Activated CD4-positive, CD25-positive, alpha-beta regulatory T cell (primary cell): ENCODE measurements at regions not wholly inside any gene's neighbourhood (a gene's known extent, or its start where the extent isn't known, plus 50 kb on each side); places are given as distances from the start of the nearest gene placed in this dataset.

ENCODE experiments used
- DNase-seq, 4 experiments: peaks; one replicate each; lab custom pipeline; 2025; lab: John Stamatoyannopoulos, UW

- DNase-seq: no peak
Measured at GRCh38 chr10:4775808-4776207, 50.2 kb upstream of the AKR1E2 start.

- DNase-seq: no peak
Measured at GRCh38 chr10:4772202-4772570, 53.8 kb upstream of the AKR1E2 start.

DNA sequence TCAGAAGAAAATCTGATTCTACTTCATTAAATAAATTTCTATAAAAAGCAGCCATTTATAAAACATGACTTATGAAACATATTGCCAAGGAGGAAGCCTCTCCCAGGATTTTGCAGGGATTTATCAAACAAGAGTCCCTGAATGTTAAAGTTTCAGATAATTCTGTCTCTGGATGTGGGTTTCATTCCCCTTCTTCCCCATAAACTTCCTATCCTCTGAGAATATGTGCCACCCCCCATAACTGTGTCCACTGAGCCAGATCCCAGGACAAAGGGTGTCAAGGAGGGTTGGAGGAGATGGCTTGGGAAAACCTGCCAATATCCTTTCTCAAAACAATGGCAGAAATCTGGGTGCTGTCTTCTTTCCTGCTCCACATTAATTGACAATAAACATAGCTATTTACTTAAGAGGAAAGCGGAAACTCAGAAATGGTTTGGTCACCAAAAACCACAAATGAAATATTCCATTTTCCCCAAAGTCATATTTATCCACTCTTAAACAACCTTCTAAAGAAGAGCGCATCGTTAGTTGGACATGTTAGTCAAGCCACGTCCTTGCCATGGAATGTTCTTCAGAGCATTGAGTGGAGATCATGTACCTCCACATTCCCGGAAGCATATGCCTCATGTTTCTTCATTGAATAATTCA is 54.3 kb upstream of the AKR1E2 start:
- DNase-seq: no peak

GRCh38 chr10:4770801-4771553 is 55.0 kb upstream of the AKR1E2 start:
- no peak for DNase-seq

GRCh38 chr10:4768416-4768815 is 57.6 kb upstream of the AKR1E2 start:
- no peak for DNase-seq

DNA sequence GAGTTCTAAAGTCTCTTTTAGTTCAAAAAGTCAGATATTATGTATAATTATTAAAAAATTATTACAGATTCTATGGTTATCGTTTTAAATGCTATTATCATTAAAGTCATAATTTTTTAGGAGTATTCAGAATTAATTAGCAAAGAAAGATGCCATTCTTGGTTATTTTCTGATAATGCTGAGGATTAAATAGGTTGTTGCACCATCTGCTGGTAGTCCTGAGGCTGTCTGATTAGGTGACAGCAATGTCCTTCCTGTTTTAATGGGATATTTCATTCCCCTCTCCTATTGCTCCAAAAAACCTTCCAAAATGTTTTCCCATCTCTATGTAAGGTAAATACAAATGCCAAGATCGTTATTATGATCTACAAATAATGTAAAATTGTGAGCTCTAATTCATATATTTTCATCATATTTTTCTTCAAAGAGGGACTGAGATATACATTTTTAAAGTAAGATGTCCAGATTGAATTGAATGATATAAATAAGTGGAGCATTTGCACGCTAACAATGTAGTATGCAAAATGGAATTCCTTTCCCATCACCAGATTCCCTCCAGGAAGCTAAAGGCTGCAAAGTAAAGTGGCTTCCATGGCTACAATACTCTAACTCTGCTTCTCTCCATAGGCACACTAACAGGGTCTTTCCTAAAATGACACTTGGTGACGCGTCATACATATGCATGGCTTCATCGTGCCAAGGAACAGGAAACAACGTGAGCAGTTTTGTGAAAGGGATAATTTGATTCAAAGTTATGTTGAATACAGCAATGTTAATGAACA is 58.8 kb upstream of the AKR1E2 start:
- no peak for DNase-seq

DNA sequence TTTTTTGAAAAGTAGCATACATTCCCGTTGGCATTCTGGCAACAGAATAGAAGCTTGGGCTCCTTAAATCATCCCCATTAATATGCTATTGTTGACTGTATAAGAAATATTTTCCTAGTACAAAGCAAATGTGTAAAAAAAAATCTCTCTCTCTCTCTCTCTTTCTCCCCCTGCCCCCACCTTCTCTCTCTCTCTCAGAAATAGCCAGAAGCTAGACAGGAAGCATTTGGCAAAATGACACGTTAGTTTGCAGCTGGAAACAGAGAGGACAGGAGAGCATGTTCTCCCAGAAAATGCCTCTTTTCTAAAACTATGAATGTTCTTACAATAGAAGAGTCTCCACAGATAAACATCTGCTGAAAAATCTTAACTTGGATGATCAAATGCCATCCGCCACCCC is 59.6 kb upstream of the AKR1E2 start:
- no peak for DNase-seq

DNA sequence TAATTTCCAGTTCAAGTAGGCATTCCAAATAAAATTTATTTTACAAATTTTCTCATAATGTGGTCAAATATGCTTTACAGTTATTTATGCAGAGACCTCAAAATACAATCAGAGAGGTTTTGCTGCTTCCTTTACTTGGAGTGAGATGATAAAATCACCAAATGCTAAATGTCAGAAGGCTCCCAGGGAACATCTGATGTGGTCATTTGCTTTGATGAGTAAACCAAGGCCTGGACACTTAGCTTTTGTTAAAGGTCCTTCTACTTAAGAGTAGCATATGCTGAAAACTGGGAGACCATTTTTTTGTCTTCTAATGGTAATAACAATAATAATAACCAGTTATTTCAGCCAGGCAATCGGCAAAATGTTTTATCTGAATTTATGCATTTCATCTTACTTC is 60.6 kb upstream of the AKR1E2 start:
- no peak for DNase-seq

GRCh38 chr10:4763960-4764428 is 62.0 kb upstream of the AKR1E2 start:
- DNase-seq: no peak

- DNase-seq: no peak
Measured at GRCh38 chr10:4763513-4763912, 62.5 kb upstream of the AKR1E2 start.

GRCh38 chr10:4758256-4758655 is 67.8 kb upstream of the AKR1E2 start:
- DNase-seq: no peak

DNA sequence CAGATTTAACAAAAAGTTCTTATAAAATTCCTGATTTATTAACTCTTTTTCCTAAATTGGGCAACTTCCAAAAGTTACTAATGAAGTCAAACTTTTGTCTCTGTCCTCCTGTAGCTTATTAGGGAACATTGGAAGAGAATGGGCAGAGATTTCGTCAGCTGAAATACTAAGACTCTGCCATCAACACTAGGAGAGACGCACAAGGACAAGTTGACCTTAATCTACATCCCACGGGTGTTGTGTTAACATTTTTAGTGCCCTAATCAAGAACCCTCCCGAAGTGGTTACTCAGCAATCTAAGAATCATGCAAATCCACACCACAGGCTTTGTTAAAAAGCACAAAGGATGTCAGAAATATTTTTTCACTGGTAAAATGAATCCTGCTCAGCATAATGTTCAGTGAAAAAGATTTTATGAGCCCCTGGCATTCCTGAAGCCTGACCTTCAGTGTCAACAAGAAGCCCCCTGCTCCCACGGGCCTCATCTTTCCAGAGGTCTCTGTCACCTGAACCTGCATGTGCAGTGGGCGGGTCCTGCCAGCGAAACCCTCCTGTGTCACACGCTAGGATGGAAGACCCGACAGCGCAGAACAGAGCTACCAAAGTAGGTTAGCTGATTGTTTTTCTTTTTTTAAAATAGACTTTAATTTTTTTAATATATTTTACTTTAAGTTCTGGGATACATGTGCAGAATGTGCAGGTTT is 70.6 kb upstream of the AKR1E2 start:
- DNase-seq: no peak

GRCh38 chr10:4754143-4754542 is 71.9 kb upstream of the AKR1E2 start:
- DNase-seq: no peak

GRCh38 chr10:4751211-4751610 is 74.8 kb upstream of the AKR1E2 start:
- no peak for DNase-seq

GRCh38 chr10:4749271-4749574 is 76.8 kb upstream of the AKR1E2 start:
- DNase-seq: no peak

GRCh38 chr10:4748491-4749270 is 77.3 kb upstream of the AKR1E2 start:
- no peak for DNase-seq

- DNase-seq: no peak
Measured at GRCh38 chr10:4742217-4742616, 83.8 kb upstream of the AKR1E2 start.

DNA sequence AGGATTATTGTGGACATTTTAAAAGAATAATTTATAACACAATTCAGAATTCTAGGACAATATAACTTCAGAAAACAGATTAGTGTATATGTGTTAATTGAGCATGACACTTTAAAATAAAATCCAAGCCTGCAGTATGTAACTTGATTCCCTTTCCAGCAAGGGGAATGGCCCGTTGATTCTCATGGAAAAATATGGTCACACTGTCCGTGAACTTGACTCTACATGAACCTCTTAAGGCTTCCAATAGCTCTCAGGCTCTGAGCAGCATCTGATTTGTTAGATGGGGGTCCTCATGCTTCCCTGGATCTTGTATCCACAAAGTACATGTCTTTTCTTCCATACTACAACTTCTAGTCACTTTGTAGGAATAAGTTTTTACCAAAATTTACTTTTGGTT is 85.5 kb upstream of the AKR1E2 start:
- DNase-seq: no peak

GRCh38 chr10:4736608-4737007 is 89.4 kb upstream of the AKR1E2 start:
- DNase-seq: no peak

DNA sequence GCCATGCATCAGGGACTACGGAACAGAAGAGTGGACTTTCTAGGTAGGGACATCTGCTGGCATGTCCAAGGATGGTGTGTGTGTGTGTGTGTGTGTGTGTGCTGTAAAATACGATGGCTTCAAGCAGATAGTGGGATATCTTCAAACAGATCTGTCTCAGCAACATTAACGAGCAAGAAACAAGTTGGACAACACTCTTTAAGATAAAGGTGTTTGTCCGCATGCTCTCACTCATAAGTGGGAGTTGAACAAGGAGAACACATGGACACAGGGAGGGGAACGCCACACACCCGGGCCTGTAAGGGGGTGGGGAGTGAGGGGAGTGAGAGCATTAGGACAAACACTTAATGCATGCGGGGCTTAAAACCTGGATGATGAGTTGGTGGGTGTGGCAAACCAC is 89.8 kb upstream of the AKR1E2 start:
- DNase-seq: no peak

GRCh38 chr10:4733843-4734224 is 92.2 kb upstream of the AKR1E2 start:
- DNase-seq: no peak
